C1 segment of cervical spinal cord (tissue), 14 donors: ENCODE measurements at regions not wholly inside any gene's neighbourhood (a gene's known extent, or its start where the extent isn't known, plus 50 kb on each side); places are given as distances from the start of the nearest gene placed in this dataset.

Source experiments
- DNase-seq, 14 donors: peaks; one replicate each; lab custom pipeline; 2025; lab: John Stamatoyannopoulos, UW

DNA sequence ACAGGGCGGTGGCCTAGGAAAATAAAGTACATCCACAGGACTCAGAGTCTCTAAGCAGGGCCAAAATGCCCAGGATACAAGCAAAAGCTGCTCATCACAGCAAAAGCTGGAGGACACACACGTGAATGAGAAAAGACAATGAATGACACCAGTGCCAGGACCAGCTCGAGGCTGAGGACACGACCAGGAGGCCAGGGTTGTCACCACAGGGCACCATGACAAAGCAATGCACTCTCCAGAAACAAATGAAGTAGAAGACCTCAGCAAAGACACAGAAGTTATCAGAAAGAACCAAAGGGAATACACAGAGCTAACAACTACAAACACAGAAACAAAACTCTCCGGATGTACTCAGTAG, 92.1 kb downstream of the FOXL3 start:
- no peak for DNase-seq

DNA sequence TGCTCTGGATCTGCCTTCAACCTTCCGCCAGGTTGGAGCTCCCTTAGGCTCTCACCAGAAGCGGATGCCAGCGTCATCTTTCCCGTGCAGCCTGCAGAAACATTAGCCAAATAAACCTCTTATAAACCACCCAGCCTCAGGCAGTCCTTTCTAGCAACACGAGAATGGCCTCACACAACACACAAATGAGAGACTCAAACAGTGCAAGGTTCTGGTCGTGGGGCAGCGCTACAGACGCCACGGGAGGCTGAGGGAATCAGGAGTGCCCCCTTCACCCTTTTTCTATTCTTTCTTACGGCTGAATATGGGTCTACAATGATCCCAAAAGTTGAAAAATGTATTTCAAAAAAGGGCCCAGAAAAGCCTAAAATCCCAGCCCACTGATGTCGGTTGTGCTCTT, 96.4 kb downstream of the FOXL3 start:
- DNase-seq: no peak

DNA sequence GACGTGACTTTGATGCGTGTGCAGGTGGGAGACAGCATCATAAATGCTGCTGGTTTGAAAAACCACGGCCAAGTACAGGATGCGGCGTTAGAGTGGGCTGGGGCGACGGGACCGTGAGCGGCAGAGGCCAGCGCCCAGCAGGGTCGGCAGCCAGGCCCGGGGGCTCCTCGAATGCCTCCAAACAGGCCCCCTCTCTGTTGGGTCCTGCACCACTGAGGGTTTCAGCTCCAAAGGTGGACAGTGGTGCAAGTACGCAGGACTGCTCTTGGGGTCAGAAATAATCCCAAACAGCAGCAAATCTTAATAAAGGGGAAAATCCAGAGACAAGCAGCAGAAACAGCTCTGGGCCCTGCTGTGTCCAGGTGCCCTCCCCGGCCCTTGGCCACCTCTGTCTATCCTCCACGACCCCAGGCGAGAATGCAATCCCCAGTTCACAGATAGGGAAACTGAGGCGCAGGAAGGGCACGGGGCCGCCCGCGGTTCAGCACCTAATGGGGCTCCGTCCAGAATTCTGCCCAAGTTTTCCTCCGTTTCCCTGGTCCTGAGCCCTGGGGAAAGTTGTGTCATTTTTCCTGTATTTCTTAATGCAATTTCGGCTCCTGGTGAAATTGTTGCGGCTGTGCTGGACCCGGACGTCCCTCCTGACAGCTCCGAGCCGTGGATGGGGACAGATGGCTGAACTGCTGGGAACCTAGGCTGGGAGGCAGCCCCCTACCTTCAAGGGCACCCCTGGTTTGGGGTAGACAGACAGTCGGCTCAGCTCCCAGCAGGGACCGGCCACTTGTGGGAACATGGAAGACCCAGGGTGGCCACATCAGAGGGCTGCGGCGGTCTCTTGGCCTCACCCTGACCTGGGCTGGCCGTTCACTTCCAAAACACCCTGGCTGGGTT, 97.4 kb downstream of the FOXL3 start:
- DNase-seq: no peak

DNA sequence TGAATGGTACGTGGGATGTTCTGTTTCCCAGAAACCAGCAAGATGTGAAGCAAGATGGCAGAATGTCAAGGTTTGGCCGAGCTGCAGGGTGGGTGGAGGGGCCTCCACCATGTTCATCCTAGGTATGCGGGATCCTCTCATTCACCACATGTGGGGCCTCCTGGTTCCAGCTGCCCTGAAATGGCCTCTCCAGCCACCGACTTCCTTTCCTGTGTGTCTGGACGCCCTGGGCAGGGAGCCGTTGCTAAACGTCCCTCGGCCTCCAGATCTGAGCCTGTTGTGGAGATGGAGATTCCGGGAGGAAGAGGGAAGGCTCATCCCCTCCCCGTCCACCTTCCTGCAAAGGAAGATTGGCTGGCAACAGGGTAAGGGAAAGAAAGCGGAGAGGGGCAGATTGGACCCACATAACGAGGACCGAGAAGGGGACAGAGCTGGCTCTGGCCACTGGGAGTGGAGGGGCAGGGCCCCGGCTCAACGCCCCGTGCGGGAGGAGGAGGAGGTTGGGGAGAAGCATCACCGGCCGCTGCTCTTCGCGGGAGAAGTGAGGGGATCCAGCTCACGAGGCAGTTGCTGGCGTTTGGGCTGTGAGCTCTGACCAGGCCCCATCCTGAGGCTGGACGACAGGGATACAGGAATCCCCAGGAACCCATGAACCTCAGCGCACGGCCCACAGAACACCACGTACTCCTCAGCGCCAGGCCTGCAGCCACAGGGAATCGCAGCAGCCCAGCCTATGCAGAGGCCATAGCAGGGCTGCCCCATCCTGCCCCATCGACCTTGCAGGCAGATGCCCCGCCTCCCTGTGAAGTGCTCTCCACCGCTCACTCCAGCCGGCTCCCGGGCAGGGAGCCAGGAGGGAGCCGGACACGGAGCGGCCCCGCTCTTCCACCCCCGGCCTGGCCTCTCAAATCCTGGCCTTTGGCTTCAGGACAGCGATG, 98.3 kb downstream of the FOXL3 start:
- DNase-seq: no peak

DNA sequence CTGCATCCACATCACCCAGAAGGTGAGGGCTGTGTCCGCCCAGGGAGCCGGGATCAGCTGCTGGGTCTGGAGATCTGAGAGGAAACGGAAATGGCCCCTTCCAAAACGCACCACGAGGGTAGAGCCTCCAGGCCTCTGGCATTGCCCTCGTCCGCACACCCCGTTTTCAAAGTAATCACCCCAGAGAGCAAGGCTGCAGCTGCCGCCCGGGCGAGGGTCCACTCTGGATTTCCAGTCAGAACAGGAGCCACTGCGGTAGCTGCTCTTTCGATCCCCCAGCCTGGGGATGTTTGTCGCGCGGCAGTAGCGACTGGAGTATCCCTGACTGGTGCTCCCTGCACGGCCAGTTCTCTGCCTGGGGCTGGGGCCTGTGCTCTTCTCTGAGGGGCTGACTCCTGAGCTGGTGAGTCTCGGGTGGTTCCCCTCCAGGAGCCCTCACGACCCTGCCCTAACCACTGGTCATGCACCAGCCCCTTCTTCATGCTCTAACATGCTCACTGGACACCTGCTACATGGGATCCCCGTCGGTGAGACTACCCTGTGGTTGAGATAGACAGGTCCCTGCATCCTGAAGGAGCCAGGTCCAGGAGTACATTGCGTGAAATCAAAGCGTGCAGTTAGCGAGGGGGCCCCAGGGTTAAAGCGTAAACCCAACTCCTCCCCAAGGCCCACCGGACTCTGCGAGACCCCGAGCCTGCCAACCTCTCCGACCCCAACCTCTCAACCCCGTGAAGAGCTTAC, 99.2 kb downstream of the FOXL3 start:
- DNase-seq: no peak

DNA sequence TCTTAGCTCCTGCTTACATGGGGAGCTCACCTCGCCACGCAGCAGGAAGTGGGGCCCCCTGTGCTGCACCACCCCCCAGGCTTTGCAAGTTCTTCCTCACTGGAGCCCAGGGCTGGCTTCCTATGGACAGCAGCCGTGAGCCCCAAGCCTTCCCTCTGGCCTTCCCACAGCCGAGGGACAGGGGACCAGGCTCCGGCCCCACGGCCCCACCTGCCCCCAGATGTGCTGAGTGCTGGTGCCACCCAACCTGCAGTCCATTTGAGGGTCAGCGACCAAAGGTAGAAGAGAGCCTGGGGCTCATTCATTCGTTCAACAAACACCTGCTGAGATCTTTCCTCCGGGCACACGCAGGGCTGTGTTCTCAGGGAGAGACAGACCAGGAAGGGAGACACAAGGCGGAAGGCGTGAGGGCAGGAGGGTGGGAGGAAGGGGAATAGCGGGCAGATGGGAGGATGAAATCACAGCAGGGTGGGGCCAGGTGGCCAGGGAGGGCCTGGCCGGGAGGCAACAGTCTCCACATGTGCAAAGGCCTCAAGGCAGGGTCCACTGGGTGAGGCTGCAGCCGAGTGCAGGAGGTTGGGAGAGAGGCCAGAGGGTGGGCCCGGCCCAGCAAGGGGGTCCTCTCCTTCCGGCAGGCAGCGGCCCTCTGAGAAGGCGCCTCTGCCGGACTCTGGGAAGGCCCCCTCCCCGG, 100.1 kb downstream of the FOXL3 start:
- DNase-seq: no peak

DNA sequence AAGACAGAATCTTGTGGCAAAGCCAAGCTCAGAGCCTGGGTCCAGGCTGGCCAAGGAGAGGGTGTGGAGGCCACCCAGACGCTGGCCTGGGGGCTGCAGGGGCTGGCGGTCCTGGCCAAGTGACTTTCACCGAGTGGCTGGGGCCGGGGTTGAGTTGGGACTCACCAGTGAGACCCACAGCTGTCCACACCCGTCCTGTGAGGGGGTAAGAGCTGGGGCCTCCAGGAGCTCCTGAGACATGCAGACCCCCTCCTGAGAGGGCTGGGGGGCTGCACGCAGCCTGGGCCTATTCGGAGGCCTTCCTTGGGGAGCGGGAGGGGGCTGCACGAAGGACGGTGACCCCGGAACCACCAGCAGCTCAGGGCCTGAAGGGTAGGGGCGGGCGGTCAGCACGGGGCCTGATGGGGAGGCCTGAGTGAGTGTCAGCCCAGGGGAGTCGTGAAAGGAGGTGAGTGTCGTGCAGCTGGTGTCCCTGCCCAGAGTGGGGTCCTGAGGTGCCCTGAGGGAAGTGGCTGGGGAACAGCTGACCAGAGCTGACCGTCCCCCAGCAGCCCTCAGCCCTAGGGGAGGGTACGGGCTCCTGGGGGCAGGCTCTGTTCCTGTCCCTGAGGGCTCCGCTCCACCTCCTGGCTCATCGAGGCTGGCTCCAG, 100.9 kb downstream of the FOXL3 start:
- DNase-seq: no peak

DNA sequence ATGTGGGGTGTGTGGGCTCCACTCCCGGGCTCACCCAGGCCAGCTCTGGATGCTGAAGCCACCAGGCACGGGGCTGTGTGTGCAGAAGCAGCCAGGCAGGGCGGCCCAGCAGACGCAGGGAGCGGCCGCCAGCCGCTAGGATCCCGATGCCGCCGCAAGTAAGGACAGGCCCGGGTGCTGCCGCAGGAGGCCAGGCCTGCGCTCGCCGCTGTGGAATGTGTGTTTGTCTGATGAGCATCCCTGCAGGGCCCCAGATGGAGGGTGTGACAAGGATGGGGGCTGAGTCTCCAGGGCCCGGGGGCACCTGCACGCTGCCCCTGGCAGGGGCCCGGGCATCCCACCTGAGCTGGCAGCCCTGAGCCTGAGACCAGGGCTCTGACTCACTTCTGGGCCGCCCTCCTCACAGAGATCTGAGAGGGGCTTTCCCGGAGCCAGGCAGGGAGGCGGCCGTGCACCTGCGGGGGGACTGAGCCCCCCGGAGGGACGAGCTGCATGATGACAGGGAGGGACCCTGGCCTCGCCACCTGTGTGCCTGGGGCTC, 101.5 kb downstream of the FOXL3 start:
- DNase-seq: no peak

DNA sequence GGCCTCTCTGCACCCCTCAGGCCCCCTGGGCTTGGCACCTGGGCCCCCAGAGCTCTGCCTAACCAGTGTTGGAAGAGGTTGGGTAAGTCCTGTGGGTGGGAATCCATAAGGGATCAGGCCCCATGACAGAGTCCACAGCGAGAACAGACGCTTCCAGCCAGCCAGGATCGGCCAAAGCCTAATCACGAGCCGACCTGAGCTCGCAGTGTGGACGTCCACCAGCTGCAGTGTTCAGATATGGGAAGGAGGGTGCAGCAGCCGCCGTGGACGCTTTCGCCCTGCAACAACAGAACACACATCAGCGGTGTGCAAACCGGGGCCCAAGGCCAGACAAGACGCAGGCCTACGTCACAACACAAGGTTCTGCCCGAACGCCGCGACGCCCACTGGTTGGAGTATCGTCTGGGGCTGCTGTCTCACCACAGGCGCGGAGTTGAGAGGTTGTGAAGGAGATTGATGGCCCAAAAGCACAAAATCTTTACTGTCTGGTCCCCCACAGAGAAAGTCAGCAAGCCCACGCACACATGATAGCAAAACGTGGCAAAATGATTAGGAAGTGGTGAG, 102.1 kb downstream of the FOXL3 start:
- no peak for DNase-seq

DNA sequence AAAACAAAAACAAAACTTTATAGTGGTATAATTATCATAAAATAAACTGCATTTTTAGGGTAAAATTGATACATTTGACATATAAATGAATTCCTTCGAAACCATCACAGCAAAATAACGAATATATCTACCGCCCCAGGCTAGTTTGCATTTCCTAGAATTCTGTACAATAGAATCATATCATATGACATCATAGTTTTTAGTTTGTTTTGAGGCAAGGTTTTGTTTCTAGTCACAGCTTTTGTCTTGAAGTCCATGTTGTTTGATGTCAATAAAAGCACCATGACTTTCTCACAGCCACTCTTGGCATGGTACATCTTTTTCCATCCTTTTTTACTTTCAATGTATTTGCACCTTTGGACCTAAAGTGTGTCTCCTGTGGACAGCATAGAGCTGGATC, 102.9 kb downstream of the FOXL3 start:
- DNase-seq: no peak

DNA sequence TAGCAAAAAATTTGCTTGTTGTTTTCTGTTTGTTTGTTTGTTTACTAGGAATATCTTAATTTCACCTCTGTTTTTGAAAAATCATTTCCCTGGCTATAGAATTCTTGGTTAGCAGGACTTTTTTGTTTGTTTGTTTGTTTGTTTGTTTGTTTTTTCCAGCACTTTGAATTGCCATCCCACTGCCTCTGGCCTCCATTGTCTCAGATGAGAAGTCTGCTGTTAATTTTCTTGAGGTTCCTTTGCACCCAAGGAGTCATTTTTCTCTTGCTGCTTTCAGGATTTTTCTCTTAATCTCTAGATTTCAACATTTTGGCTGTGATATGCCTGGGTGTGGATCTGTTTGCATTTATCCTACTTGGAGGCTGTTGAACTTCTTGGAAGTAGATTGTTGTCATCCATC, 105.7 kb downstream of the FOXL3 start:
- no peak for DNase-seq

DNA sequence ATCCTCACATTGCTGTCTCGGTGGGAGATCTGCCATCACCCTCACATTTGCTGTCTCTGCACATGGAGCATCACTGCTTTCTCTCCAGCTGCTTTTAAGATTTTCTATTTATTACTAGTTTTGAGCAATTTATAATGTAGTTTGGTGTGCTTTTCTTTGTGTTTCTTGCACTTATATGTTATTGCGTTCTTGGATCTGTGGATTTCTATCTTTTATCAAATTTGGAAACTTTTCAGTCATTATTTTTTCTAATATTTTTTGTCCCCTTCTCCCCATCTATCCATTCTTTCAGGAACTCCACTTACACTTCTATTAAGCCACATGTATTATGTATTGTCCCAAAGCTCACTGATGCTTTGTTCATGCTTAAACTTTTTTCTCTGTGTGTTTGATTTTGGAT, 108.9 kb downstream of the FOXL3 start:
- DNase-seq: no peak

DNA sequence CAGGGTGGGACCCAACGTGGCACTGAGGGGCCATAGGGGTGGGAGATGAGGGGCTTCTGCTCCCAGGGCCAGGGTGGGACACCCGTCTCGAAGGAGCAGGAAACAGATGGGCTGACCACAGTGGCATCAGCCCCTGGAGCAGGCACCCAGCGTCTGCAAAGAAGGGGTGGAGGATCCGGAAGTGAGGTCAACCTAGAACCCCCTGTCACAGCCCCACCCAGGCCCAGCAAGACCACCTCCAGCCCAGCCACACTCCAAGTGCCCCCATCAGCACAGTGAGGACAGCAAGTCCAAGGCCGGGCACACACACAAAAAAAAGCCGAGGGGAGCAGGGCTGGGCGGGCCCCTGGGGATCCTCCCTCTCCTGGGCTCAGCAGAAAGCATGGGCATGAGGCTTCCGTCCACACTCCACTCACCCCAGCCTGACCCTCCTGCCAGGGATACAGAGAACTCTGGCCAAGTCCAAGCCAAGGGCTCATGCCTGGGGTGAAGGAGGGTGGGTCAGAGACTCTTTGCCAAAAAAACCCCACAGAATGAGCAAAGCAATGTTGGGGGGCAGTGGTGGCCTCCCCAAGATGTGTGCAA, 111.0 kb downstream of the FOXL3 start:
- no peak for DNase-seq

DNA sequence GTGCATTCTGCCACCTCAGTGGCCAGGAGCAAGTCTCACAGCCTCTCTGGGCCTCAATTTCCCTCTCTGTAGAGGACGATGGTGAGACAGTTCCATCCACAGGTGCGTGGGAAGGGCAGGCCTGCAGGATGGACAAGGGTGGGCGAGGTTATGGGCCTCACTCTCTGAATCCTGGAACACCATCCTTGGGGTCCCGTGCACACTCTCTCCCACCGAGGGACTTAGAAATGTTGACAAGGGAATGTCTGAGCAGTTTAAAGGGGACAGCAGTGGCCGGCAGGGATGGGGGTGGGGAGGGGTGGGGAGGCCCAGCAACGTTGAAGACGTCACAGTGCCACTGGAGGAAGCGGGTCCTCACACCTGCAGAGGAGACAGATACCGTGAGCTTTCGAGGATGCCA, 111.5 kb downstream of the FOXL3 start:
- DNase-seq: no peak

DNA sequence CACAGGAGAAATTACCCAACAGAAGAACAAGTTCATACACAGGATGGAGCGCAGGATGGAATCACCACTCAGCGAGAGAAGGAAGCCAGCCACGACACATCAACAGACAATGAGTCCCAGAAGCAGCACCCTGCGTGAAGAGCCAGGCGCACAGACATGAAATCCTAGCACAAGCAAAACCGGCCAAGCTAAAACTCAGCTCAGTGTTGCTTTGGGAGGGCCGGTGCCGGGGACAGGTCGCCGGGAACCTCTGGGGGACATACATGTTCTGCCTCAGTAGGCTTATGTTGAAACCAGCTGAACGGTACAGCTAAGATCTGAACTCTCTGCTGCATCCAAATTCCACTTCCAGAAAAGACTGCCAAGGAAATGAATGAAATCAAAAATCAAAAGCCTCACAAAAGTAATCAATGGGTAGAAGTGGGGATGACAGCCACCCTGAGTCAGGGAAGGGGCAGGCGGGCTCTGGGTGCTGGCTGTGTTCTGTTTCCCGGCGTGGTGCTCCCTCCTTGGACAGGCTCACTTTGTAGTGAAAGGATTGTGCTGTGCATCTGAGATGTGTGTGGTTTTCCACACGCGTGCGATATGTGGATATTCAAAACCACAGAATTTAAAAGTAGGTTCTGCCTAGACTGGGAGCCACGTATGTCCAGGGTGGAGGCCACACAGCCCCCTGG, 114.7 kb downstream of the PDGFA start:
- DNase-seq: no peak

DNA sequence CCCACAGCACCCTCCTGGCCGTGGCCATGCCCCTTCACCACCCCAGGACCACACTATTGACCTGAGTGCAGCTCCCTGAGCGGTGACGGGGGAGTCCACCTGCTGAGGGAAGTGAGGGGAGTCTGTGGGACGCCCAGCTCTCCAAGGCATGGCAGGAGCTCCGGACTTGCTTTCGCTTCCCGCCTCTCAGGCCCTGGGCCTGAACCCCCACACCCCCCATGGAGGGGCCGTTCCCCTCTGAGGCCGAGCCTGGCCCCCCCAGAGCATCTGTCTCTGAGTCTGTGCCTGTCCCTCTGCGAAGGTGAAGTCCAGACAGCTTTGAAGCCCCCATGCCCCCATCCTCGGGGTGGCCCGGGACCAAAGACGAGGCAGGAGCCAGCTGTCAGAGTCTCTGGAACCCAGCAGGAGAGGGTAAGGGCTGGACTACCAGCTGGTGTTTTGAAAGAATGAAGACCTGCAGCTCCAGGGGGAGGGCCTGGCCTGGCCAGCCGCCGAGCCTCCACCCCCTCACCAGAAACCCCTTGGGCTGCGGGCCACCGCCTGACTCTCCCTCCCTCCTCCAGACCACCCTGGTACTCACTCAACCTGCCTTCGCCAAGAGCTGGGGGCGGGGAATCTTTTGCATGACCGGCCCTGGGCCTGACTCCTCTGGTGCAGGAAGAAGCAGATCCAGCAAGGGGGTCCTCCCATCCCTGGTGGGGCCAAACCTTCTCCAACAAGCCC, 114.0 kb downstream of the PDGFA start:
- DNase-seq: no peak

DNA sequence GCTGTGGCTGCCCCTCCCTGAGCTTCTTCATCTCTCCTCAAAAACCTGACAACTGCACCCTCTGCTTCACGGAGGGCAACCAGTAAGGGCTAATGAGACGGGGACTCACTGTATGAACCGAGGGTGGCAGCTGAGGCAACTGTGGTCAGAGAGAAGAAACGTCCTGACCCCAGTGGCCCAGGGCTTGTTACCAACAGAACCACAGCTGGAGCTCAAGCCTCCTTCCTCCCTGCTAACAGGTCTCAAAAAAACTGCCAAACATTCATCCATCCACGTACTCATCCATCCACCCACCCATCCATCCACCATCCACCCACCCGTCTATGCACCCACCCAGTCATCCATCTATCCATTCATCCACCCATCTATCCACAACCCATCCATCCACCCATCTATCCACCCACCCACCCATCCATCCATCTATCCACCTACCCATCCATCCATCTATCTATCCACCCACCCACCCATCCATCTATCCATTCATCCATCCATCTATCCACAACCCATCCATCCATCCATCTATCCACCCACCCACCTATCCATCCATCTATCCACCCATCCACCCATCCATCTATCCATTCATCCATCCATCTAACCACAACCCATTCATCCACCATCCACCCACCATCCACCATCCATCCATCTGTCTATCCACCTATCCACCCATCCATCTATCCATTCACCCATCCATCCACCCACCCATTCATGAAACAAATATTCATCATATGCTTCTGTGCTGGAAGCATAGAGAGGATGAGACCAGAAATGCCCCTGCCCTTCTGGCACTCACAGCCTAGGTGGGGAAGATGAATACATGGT, 111.7 kb downstream of the PDGFA start:
- DNase-seq: no peak
